Left lung (tissue), 4 donors: ENCODE measurements at regions not wholly inside any gene's neighbourhood (a gene's known extent, or its start where the extent isn't known, plus 50 kb on each side); places are given as distances from the start of the nearest gene placed in this dataset.

Experiments
- ATAC-seq: fragments of 200-7000 bp; cut with Tn5 transposase; one replicate; pipeline ENCODE4 v1.9.1; 2020; ENCODE audit warnings: moderate library complexity
- DNase-seq, 4 donors: peaks; one replicate each; pipeline ENCODE4 v3.0.0-alpha.2; 2013 to 2020
- H3K27ac ChIP-seq, 2 donors: fragments of 200-600 bp; sonication (generic) in 1 of 2; one replicate each; pipeline versions ENCODE4 v1.5.0 to v1.8.0; 2020 to 2021
- H3K27me3 ChIP-seq, 2 donors: fragments of 200-600 bp; sonication (generic) in 1 of 2; one replicate each; pipeline versions ENCODE4 v1.5.0 to v1.8.0; 2020 to 2021
- H3K36me3 ChIP-seq, 2 donors: fragments of 200-600 bp; sonication (generic) in 1 of 2; one replicate each; pipeline versions ENCODE4 v1.5.0 to v1.8.0; 2020 to 2021
- H3K4me1 ChIP-seq, 2 donors: fragments of 200-600 bp; one replicate each; pipeline ENCODE4 v1.8.0; 2021
- H3K4me3 ChIP-seq, 2 donors: fragments of 200-600 bp; sonication (generic) in 1 of 2; one replicate each; pipeline versions ENCODE4 v1.5.0 to v1.8.0; 2020 to 2021; ENCODE audit warnings: mild to moderate bottlenecking in 1 of 2
- H3K9me3 ChIP-seq, 2 donors: fragments of 200-600 bp; sonication (generic) in 1 of 2; one replicate each; pipeline versions ENCODE4 v1.5.0 to v1.8.0; 2020 to 2021
- CTCF ChIP-seq, 2 donors: fragments of 200-600 bp; sonication (generic) in 1 of 2; IDR thresholded peaks; one replicate each; pipeline versions ENCODE4 v1.5.0 to v1.8.0; 2021; ENCODE audit warnings: antibody characterized with exemption in 2 of 2
- intact Hi-C, 2 donors: fragments of 100-400 bp; cut with DNase I; formaldehyde crosslinking; loops; one replicate each; pipeline versions ENCODE4 v1.11.2 to v1.14.2; 2022
- donor health status: DM: no; HTN: yes; CAD: no.
- donor health status: DM: no; HTN: no; CAD: no.

DNA sequence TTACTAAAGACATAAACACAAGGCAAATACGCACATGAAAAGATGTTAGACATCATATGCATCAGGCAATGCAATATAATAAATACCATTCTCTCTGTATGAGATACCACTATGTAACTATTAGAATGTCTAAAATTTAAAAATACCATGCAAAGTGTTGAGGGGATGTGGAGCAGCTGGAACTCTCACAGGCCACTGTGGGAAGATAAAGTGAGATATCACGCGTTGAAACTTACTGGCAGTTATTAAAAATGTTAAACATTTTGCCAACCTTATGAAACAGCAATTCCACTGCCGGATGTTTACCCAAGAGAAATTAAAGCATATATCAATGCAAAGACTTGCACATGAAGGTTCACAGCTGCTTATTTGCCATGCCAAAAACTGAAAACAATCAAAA, 556.7 kb downstream of the LRRC70 start:
- H3K4me3 ChIP-seq: no peak overlapping the region
- H3K4me1 ChIP-seq: no peaks in the 10 kb centered on the region
- no peaks in the 10 kb centered on the region for H3K27me3 ChIP-seq
- H3K9me3 ChIP-seq: no peaks in the 10 kb centered on the region
- H3K27ac ChIP-seq: no peak overlapping the region
- intact Hi-C loops: no loop called here
- DNase-seq: peak in 2 of 4 donors; percentile 85 to 90
- no peak for TF ChIP-seq CTCF (IDR thresholded peaks at IDR 0.05)
- no peak for ATAC-seq
- no peaks in the 10 kb centered on the region for H3K36me3 ChIP-seq

DNA sequence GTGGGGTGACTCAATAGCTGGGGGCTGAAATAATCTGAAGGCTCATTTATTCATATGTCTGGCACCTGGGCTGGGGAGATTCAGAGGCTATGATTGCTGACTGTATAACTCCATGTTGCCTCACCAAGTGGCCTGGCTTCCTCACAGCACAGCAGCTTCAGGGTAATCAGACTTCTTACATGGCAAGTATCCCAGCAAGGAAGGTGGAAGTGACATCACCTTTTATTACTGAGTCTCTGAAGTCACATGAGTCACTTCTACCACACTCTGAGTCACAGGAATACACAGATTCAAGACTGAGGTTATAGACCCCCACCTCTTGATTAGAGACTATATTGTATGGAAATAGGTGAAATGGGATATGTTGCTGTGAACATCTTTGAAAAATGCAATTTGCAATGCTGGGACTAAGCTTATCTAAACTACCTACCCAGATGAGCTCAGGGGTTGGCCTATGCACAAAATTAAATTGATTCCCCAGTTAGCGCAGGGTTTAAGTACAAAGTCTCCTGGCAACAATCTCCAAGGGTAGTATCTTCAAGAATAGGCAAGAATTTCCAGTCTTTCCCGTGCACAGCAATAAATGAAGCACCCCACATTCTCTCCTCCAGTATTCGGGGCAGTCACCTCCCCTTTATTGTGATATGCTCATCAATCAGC, 553.1 kb downstream of the LRRC70 start:
- Histone ChIP-seq H3K4me1 (no peaks in the 10 kb centered on the region), H3K36me3 (no peaks in the 10 kb centered on the region), H3K9me3 (no peaks in the 10 kb centered on the region), H3K27me3 (no peaks in the 10 kb centered on the region), H3K27ac (no peak overlapping the region), H3K4me3 (no peak overlapping the region)
- TF ChIP-seq CTCF (IDR thresholded peaks at IDR 0.05): no peak
- DNase-seq (no peak), ATAC-seq (no peak)
- intact Hi-C loops: no loop called here

GRCh38 chr5:63128761-63129160, 550.1 kb downstream of the LRRC70 start:
- no peaks in the 10 kb centered on the region for H3K36me3 ChIP-seq
- intact Hi-C loops: no loop called here
- ATAC-seq (no peak), DNase-seq (no peak)
- no peaks in the 10 kb centered on the region for H3K27me3 ChIP-seq
- no peak overlapping the region for H3K4me3 ChIP-seq
- TF ChIP-seq CTCF (IDR thresholded peaks at IDR 0.05): no peak
- H3K4me1 ChIP-seq: no peaks in the 10 kb centered on the region
- H3K9me3 ChIP-seq: no peaks in the 10 kb centered on the region
- no peak overlapping the region for H3K27ac ChIP-seq

GRCh38 chr5:63128018-63128417, 549.4 kb downstream of the LRRC70 start:
- ATAC-seq (no peak), DNase-seq (no peak)
- intact Hi-C loops: no loop called here
- TF ChIP-seq CTCF (IDR thresholded peaks at IDR 0.05): no peak
- Histone ChIP-seq H3K9me3 (no peaks in the 10 kb centered on the region), H3K4me3 (no peak overlapping the region), H3K36me3 (no peaks in the 10 kb centered on the region), H3K27ac (no peak overlapping the region), H3K27me3 (no peaks in the 10 kb centered on the region), H3K4me1 (no peaks in the 10 kb centered on the region)

DNA sequence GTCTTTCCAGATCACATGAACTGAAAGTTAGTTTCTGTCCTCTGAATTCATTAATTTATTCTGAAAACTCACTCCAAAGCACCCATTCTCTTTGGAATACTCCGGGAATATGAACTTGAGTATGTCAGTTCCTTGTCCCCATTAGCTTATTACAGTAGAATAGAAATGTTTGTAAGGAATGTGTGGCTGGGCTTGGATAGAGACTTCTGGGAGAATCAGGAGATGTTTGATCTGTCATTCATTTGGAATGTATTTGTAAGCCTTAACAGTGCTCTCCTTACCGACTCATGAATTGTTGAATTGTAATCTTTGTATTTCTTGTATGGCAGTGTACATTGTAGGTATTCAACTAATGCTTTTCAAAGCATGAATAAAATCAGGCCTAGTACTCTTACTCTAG, 548.4 kb downstream of the LRRC70 start:
- no peaks in the 10 kb centered on the region for H3K27me3 ChIP-seq
- no peaks in the 10 kb centered on the region for H3K9me3 ChIP-seq
- intact Hi-C loops: no loop called here
- H3K4me3 ChIP-seq: no peak overlapping the region
- H3K27ac ChIP-seq: no peak overlapping the region
- no peaks in the 10 kb centered on the region for H3K4me1 ChIP-seq
- TF ChIP-seq CTCF (IDR thresholded peaks at IDR 0.05): no peak
- peak; percentile 31 for ATAC-seq
- DNase-seq: no peak
- no peaks in the 10 kb centered on the region for H3K36me3 ChIP-seq
